Activated naive CD8-positive, alpha-beta T cell treated with anti-CD3 and anti-CD28 coated beads for 36 hours (primary cell): ENCODE measurements at regions not wholly inside any gene's neighbourhood (a gene's known extent, or its start where the extent isn't known, plus 50 kb on each side); places are given as distances from the start of the nearest gene placed in this dataset.
"Not testable (repeated sequence)": the region's sequence is repeated elsewhere in the genome, so short reads cannot be mapped to it uniquely, and the experiment has no call there.

Experiments used
- DNase-seq: peaks from one replicate; pipeline ENCODE4 v3.0.0; 2021
- H3K27ac Mint-ChIP-seq: one replicate; pipeline ENCODE4 v1.8.0; 2022; ENCODE audit warnings: mild to moderate bottlenecking, moderate library complexity, mixed read lengths
- H3K27me3 Mint-ChIP-seq: one replicate; pipeline ENCODE4 v1.8.0; 2022; ENCODE audit warnings: mild to moderate bottlenecking, mixed read lengths
- H3K36me3 Mint-ChIP-seq: one replicate; pipeline ENCODE4 v1.8.0; 2021; ENCODE audit warnings: mild to moderate bottlenecking, mixed read lengths
- H3K4me1 Mint-ChIP-seq: one replicate; pipeline ENCODE4 v1.8.0; 2021; ENCODE audit warnings: mixed read lengths
- H3K4me3 Mint-ChIP-seq: one replicate; pipeline ENCODE4 v1.8.0; 2022; ENCODE audit warnings: mild to moderate bottlenecking, moderate library complexity, mixed read lengths
- H3K9me3 Mint-ChIP-seq: one replicate; pipeline ENCODE4 v1.8.0; 2022; ENCODE audit warnings: mixed read lengths

DNA sequence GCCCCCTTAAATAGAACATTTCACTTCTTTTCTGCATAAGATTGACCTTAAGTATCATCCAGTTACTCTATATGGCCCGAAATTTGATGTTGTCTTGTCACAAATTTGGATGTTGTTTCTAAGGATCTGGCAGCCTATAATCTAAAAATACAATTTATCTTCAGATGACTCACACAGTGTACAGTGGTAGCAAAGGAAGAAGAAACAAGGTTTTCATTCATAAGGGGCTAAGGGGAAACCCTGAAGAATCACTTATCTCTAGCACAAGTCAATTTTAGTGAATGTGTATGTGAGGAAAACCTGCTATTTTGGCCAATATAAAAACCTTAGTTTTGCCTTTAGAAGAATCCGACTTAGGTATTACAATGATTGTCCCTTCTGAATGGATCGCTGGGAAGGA lies 606.3 kb upstream of the LRFN5 start:
- no peaks in the 10 kb centered on the region for H3K36me3 Mint-ChIP-seq
- peaks cover 1% of the 10 kb centered on the region for H3K9me3 Mint-ChIP-seq
- H3K27ac Mint-ChIP-seq, result no peak overlapping the region
- DNase-seq, result no peak
- H3K27me3 Mint-ChIP-seq, result no peaks in the 10 kb centered on the region
- no peak overlapping the region for H3K4me3 Mint-ChIP-seq
- H3K4me1 Mint-ChIP-seq, result no peaks in the 10 kb centered on the region

GRCh38 chr14:40989260-40989659 lies 617.4 kb upstream of the LRFN5 start:
- H3K27me3 Mint-ChIP-seq, result no peaks in the 10 kb centered on the region
- DNase-seq, result no peak
- H3K27ac Mint-ChIP-seq, result no peak overlapping the region
- H3K4me1 Mint-ChIP-seq, result no peaks in the 10 kb centered on the region
- H3K36me3 Mint-ChIP-seq, result no peaks in the 10 kb centered on the region
- H3K4me3 Mint-ChIP-seq, result no peak overlapping the region
- H3K9me3 Mint-ChIP-seq, result peaks cover 21% of the 10 kb centered on the region

DNA sequence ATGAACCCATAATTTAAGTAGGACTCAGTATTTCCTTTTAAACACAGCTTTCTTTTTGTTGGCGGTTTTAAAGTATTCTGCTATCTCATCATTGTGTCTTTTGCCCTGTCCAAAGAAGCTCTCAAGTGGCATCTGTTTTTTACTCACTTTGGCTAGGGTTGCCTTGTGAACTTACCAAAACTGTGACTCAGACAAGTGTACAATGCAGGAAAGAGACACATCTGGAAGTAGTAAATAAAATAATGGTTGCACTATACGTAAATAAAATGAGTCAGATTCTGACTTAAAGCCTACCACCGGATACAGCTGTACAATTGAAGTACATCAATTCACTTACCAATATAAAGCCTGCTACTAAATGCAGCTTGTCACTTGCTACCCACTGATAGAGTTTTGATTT lies 619.2 kb upstream of the LRFN5 start:
- H3K36me3 Mint-ChIP-seq, result no peaks in the 10 kb centered on the region
- peaks cover 20% of the 10 kb centered on the region for H3K9me3 Mint-ChIP-seq
- no peak overlapping the region for H3K4me3 Mint-ChIP-seq
- H3K27ac Mint-ChIP-seq, result no peak overlapping the region
- H3K27me3 Mint-ChIP-seq, result no peaks in the 10 kb centered on the region
- DNase-seq, result no peak
- no peaks in the 10 kb centered on the region for H3K4me1 Mint-ChIP-seq

- Mint-ChIP-seq H3K36me3 (no peaks in the 10 kb centered on the region), H3K27ac (no peak overlapping the region), H3K27me3 (no peaks in the 10 kb centered on the region), H3K4me1 (no peaks in the 10 kb centered on the region), H3K9me3 (peaks cover 13% of the 10 kb centered on the region), H3K4me3 (no peak overlapping the region)
- DNase-seq, result no peak
Measured at GRCh38 chr14:40986655-40987054, 620.0 kb upstream of the LRFN5 start.

DNA sequence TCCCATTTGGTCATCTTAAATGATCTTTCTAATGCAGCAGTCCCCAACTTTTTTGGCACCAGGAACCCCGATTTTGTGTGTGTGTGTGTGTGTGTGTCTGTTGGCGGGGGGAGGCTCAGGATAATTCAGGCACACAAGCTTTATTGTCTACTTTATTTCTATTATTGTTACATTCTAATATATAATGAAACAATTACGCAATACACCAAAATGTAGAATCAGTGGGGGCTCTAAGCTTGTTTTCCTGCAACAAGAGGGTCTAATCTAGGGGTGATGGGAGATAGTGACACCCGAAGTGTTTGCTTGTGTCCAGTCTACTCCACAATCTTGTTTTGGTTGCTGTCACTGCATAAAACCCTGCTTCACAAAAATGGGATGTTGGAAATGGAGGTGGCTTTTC lies 621.1 kb upstream of the LRFN5 start:
- no peaks in the 10 kb centered on the region for H3K4me1 Mint-ChIP-seq
- no peak for DNase-seq

GRCh38 chr14:40983604-40984003 lies 623.1 kb upstream of the LRFN5 start:
- Mint-ChIP-seq H3K36me3 (no peaks in the 10 kb centered on the region), H3K27ac (no peak overlapping the region), H3K27me3 (no peaks in the 10 kb centered on the region), H3K9me3 (peaks cover 4% of the 10 kb centered on the region), H3K4me1 (no peaks in the 10 kb centered on the region), H3K4me3 (no peak overlapping the region)
- DNase-seq, result no peak

More for the DNA sequence above, 621.1 kb upstream of the LRFN5 start:
- peaks cover 11% of the 10 kb centered on the region for H3K9me3 Mint-ChIP-seq
- H3K27ac Mint-ChIP-seq, result no peak overlapping the region
- H3K36me3 Mint-ChIP-seq, result no peaks in the 10 kb centered on the region
- H3K27me3 Mint-ChIP-seq, result no peaks in the 10 kb centered on the region
- H3K4me3 Mint-ChIP-seq, result no peak overlapping the region

DNA sequence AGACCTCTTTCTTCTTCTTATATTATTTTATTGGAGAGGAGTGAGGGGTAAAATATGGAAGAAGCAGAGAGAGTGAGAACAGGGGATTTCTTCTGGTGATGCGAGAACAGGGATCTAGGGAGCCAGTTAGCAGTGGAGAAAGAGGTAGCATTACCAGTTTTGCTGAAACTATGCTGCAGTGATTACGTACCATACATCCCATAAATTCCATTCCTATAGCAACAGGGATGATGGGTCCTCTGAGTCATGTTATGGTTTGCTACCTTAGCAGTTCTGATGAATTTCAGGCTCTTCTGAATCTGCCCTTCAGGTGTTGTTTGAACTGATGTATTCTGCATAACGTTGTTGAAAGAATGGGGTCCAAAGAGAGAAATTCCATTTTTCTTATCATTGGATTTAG lies 625.4 kb upstream of the LRFN5 start:
- Mint-ChIP-seq H3K4me3 (no peak overlapping the region), H3K9me3 (no peaks in the 10 kb centered on the region), H3K4me1 (no peaks in the 10 kb centered on the region), H3K27ac (no peak overlapping the region), H3K36me3 (no peaks in the 10 kb centered on the region), H3K27me3 (no peaks in the 10 kb centered on the region)
- no peak for DNase-seq

DNA sequence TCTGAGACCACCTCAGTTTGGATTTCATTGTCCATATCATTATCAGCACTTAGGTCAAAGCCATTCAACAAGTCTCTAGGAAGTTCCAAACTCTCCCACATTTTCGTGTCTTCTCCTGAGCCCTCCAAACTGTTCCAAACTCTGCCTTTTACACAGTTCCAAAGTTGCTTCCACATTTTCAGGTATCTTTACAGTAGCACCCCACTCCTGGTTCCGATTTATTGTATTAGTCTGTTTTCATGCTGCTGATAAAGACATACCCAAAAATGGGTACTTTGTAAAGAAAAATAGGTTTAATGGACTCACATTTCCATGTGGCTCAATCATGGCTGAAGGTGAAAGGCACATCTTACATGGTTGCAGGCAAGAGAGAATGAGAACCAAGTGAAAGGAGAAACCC lies 646.4 kb upstream of the LRFN5 start:
- H3K4me1 Mint-ChIP-seq, H3K27me3 Mint-ChIP-seq, H3K36me3 Mint-ChIP-seq, H3K9me3 Mint-ChIP-seq, H3K4me3 Mint-ChIP-seq, H3K27ac Mint-ChIP-seq, DNase-seq: not testable (repeated sequence)

GRCh38 chr14:40955131-40955505 lies 651.6 kb upstream of the LRFN5 start:
- H3K36me3 Mint-ChIP-seq, result no peaks in the 10 kb centered on the region
- no peak overlapping the region for H3K27ac Mint-ChIP-seq
- peaks cover 4% of the 10 kb centered on the region for H3K27me3 Mint-ChIP-seq
- peaks cover 1% of the 10 kb centered on the region for H3K9me3 Mint-ChIP-seq
- no peak for DNase-seq
- no peaks in the 10 kb centered on the region for H3K4me1 Mint-ChIP-seq
- H3K4me3 Mint-ChIP-seq, result no peak overlapping the region

GRCh38 chr14:40954448-40955130 lies 652.1 kb upstream of the LRFN5 start:
- not testable (repeated sequence) for H3K4me3 Mint-ChIP-seq, H3K27ac Mint-ChIP-seq, H3K36me3 Mint-ChIP-seq, H3K9me3 Mint-ChIP-seq, DNase-seq, H3K4me1 Mint-ChIP-seq, H3K27me3 Mint-ChIP-seq

DNA sequence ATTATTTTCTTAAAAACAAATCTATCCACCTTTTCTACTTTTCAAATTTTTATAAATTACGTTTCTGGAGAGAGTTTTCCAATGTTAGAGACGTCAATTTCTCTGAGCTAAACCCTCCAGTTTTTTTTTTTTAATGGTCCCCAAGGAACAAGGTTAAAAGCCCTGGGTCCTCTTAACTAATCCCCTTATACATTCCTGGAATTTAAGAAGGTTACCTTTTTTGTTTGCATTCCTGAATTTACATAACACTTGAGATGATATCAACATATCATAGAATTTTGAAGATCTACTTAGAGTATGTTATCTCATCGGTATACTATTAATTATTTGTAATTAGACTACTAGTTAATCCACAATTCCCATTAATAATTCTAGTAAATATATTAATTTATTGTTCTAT lies 662.2 kb upstream of the LRFN5 start:
- no peak overlapping the region for H3K4me3 Mint-ChIP-seq
- no peaks in the 10 kb centered on the region for H3K9me3 Mint-ChIP-seq
- H3K4me1 Mint-ChIP-seq, result no peaks in the 10 kb centered on the region
- H3K27me3 Mint-ChIP-seq, result no peaks in the 10 kb centered on the region
- no peak overlapping the region for H3K27ac Mint-ChIP-seq
- no peak for DNase-seq
- no peaks in the 10 kb centered on the region for H3K36me3 Mint-ChIP-seq

- no peak for DNase-seq
- Mint-ChIP-seq H3K27ac (no peak overlapping the region), H3K36me3 (no peaks in the 10 kb centered on the region), H3K9me3 (no peaks in the 10 kb centered on the region), H3K27me3 (no peaks in the 10 kb centered on the region), H3K4me1 (no peaks in the 10 kb centered on the region), H3K4me3 (no peak overlapping the region)
Measured at GRCh38 chr14:40936861-40937260, 669.8 kb upstream of the LRFN5 start.

DNA sequence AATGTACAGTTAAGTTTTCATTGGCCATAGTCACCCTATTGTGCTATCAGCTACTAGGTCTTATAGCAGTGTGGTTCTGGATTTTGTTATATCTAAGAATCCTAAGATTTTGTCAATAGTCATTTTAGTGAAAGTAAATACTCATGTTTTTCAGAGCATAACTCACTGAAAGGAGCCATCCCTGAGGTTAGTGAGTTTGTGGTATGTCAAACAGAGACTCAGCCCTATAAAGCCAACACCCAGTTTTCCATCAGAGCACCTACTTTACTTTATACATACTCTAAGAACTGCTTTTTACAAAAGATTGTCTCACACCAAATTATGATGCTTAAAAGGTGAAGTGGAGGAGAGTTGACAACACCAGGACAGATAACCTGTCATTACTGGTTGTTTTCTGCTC lies 686.3 kb upstream of the LRFN5 start:
- H3K4me1 Mint-ChIP-seq, result no peaks in the 10 kb centered on the region
- H3K27me3 Mint-ChIP-seq, result no peaks in the 10 kb centered on the region
- H3K36me3 Mint-ChIP-seq, result no peaks in the 10 kb centered on the region
- no peaks in the 10 kb centered on the region for H3K9me3 Mint-ChIP-seq
- no peak overlapping the region for H3K27ac Mint-ChIP-seq
- DNase-seq, result no peak
- H3K4me3 Mint-ChIP-seq, result no peak overlapping the region

- no peak for DNase-seq
- no peaks in the 10 kb centered on the region for H3K27me3 Mint-ChIP-seq
- no peaks in the 10 kb centered on the region for H3K9me3 Mint-ChIP-seq
- no peaks in the 10 kb centered on the region for H3K36me3 Mint-ChIP-seq
- H3K27ac Mint-ChIP-seq, result no peak overlapping the region
- H3K4me3 Mint-ChIP-seq, result no peak overlapping the region
- H3K4me1 Mint-ChIP-seq, result no peaks in the 10 kb centered on the region
Measured at GRCh38 chr14:40911141-40911540, 695.5 kb upstream of the LRFN5 start.

- no peak overlapping the region for H3K4me3 Mint-ChIP-seq
- H3K27ac Mint-ChIP-seq, result no peak overlapping the region
- H3K36me3 Mint-ChIP-seq, result no peaks in the 10 kb centered on the region
Measured at GRCh38 chr14:40909906-40910305, 696.8 kb upstream of the LRFN5 start.

DNA sequence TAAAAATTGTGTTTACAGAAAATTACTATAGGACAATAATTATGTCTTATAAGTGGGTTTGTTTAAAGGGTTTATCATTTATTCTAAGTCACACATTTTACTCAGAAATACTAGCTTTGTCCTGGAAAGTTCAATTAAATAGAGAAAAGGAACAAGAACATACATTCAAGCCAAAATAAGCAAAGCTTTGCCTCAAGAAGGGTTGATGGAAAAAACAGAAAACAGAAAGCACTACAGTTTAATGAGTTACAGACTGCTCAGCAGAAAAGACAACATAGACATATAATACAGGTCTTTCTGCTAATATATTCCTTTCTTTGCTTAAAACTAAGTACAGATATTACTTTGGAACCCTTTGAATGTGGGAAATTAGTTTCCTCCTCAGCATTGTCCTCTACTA lies 703.0 kb upstream of the LRFN5 start:
- no peak for DNase-seq
- H3K36me3 Mint-ChIP-seq, result no peaks in the 10 kb centered on the region
- H3K4me3 Mint-ChIP-seq, result no peak overlapping the region
- no peaks in the 10 kb centered on the region for H3K9me3 Mint-ChIP-seq
- no peak overlapping the region for H3K27ac Mint-ChIP-seq
- H3K4me1 Mint-ChIP-seq, result no peaks in the 10 kb centered on the region
- peaks cover 3% of the 10 kb centered on the region for H3K27me3 Mint-ChIP-seq

More at GRCh38 chr14:40909906-40910305, 696.8 kb upstream of the LRFN5 start:
- Mint-ChIP-seq H3K27me3 (no peaks in the 10 kb centered on the region), H3K9me3 (no peaks in the 10 kb centered on the region), H3K4me1 (no peaks in the 10 kb centered on the region)
- no peak for DNase-seq

- Mint-ChIP-seq H3K27me3 (peaks cover 3% of the 10 kb centered on the region), H3K4me3 (no peak overlapping the region), H3K36me3 (no peaks in the 10 kb centered on the region), H3K9me3 (no peaks in the 10 kb centered on the region), H3K4me1 (no peaks in the 10 kb centered on the region), H3K27ac (no peak overlapping the region)
- no peak for DNase-seq
Measured at GRCh38 chr14:40899435-40899834, 707.2 kb upstream of the LRFN5 start.
